HG02571 (cell line): ENCODE measurements at regions not wholly inside any gene's neighbourhood (a gene's known extent, or its start where the extent isn't known, plus 50 kb on each side); places are given as distances from the start of the nearest gene placed in this dataset.
A peak's percentile ranks its signal among the peaks of the same experiment; 100 is the strongest.
"Not testable (repeated sequence)": the region's sequence is repeated elsewhere in the genome, so short reads cannot be mapped to it uniquely, and the experiment has no call there.

Source experiments
- ATAC-seq: cut with Tn5 transposase; IDR thresholded peaks from one replicate; pipeline ENCODE4 v1.9.1; 2021; ENCODE audit warnings: mild to moderate bottlenecking, moderate library complexity; ENCODE audit not compliant: unreplicated experiment

- ATAC-seq: no peak
Observed at GRCh38 chr2:184394642-184395041, 203.7 kb upstream of the ZNF804A start.

DNA sequence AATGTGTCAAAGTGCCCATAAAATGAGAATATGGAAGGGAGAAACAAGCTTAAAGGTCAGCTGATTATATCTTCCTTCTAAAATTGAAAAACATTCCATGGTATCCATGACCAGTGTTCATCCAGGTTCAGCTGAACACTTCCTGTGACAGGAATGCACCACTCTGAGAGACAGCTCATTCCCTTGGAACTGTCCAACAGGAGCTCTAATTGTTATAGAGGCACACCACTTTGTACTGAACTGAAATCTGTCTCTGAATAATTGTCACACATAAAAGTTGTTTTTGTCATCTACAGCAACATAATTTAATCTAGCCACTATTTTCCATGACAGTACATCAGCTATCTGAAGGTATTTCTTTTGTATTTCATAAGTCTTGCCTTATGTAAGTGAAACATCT lies 195.9 kb upstream of the ZNF804A start:
- no peak for ATAC-seq

DNA sequence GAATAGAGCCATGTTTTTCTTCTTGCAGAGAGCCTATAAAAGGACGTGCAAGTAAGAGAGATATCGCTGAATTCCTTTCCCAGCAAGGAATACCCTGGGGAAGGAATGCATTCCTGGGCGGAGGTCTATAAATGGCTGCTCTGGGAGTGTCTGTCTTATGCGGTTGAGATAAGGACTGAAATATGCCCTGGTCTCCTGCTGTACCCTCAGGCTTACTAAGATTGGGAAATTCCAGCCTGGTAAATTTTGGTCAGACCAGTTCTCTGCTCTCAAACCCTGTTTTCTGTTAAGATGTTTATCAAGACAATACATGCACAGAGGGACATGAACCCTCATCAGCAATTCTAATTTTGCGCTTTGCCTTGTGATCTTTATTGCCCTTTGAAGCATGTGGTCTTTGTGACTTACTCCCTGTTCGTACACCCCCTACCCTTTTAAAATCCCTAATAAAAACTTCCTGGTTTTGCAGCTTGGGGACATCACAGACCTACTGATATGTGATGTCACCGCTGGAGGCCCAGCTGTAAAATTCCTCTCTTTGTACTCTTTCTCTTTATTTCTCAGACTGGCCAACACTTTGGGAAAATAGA lies 191.2 kb upstream of the ZNF804A start:
- not testable (repeated sequence) for ATAC-seq

- no peak for ATAC-seq
Observed at GRCh38 chr2:184410160-184410559, 188.2 kb upstream of the ZNF804A start.

DNA sequence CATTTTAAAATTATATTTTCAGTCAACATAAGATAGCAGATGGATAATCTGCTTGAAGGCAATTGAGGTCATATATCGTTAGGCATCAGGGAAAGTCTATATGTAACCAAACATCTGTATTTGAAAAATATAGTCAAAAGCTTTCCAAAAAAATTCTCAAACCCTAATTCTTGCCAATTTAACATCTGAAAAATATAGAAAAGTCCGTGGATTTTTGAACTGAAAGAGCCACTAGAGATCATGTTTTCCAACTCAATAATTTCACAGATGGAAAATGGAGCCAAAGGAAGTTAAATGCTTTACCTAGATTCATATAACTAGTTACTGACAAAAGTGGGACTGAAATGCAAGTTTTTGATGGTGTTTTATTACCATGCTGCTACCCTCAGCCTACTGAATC lies 185.1 kb upstream of the ZNF804A start:
- ATAC-seq: no peak

- no peak for ATAC-seq
Observed at GRCh38 chr2:184413671-184414229, 184.6 kb upstream of the ZNF804A start.

- no peak for ATAC-seq
Observed at GRCh38 chr2:184416146-184416913, 182.0 kb upstream of the ZNF804A start.

- ATAC-seq: no peak
Observed at GRCh38 chr2:184419744-184420143, 178.6 kb upstream of the ZNF804A start.

GRCh38 chr2:184421456-184421855 lies 176.9 kb upstream of the ZNF804A start:
- ATAC-seq: not testable (repeated sequence)

DNA sequence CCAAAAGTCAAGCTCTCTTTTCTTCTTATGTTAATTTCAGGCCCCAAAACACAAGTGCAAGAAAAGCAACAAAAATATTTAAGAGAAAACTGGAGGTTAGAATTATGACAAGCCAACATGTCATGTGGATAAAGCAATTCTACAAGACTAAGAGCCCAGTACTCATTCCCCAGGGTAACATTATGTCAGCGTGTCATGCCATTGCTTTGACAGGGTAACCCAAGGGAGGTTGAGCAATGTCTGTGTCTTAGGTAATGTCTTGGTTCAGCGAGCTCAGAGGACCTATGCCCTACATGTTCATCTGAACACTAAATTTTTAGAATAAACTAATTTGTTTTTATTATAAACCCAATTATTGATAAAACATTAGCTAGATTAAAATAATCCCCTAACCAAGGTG lies 173.2 kb upstream of the ZNF804A start:
- ATAC-seq: no peak

- ATAC-seq: peak; percentile 100
Observed at GRCh38 chr2:184444217-184444616, 154.1 kb upstream of the ZNF804A start.

DNA sequence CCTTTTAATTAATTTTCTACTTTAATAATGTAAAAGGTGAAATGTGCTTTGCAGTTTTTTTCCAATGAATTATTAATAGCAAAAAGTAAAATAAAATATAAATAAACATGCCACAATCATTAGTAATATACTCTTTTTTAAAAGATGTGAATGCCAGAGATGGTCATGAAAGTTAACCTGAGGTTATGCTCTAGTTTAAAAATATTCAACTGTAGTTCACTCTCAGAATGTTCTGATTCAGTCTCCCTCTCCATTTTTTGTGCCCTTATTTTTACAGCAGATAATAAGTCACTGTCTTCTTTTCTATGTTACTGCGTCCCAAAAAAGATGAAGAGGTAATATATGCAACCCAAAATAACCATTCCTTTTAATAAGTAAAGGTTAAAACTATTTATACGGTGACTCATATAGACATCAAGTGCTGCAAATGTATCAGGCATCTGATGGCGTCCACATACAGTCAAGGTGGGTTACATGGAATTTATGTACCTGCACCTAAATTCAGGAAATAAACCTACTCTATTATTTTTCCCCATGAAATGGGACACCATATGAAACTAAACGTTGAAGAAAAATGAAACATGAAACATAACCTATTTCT lies 153.6 kb upstream of the ZNF804A start:
- peak; percentile 39 for ATAC-seq

- ATAC-seq: no peak
Observed at GRCh38 chr2:184449760-184450159, 148.6 kb upstream of the ZNF804A start.

DNA sequence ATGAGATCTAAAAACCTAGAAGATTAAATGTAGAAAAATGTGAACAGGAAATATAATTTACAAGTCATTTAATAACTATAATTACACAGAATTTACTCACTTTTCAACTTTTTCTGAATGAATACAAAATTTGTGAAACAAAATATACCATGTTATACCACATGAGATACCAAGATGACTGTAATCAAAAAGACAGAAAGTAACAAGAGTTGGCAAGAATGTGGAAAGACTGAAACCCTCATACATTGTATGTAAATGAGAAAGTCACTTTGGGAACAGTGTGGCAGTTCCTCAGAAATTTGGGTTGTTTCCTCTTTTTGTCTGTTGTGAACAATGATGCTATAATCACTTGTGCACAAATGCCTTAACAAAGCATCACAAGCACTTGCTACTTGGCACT lies 145.4 kb upstream of the ZNF804A start:
- ATAC-seq: peak; percentile 36

GRCh38 chr2:184455624-184456023 lies 142.7 kb upstream of the ZNF804A start:
- ATAC-seq: no peak

DNA sequence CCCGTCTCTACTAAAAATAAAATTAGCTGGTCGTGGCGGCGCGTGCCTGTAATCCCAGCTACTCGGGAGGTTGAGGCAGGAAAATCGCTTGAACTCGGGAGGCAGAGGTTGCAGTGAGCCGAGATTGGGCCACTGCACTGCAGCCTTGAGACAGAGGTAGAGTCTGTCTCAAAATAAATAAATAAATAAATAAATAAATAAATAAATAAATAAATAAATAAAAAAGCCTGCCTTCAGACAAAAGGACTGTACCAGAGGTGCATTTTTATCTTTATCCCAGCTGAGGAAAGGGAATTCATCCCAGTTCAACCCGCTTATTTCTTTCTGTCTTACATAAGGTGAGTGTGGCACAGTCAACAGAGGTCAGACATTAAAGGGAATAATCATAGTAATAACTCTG lies 141.6 kb upstream of the ZNF804A start:
- not testable (repeated sequence) for ATAC-seq

DNA sequence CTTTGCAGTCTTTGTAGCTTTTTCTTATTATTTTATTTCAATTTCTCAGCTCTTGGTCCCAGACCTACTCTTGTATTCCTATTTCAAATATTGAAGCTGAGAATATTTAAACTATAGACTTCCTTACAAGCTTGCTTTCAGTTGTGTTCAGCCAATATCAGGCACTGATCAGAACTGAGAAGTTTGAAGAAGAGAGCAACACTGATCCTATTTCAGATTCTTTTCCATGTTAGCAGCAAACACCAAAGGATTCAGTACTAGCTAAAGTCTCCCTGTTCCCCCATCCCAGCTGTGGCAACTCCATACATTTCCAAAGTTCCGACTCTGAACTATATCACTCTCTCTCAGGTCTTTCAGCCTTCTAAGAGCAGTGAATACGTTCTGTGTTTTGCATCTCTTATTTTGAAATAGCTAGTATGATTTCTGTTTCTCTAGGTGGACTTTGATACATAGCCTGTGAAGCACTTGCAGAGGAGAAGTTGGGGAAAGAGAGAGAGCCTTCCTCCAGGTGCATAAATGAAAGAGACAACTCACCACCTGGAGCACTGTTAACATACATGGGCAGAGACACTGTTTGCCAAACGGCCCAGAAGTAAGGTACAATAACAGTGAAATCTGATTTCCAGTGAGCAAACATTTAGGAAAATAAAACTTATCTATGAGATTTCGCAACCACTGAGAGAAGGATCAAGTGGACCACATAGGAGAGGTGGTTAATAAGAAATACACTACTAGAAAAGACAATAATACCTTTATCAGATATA lies 135.0 kb upstream of the ZNF804A start:
- ATAC-seq: no peak

GRCh38 chr2:184463866-184464248 lies 134.5 kb upstream of the ZNF804A start:
- no peak for ATAC-seq

- ATAC-seq: no peak
Observed at GRCh38 chr2:184468826-184469225, 129.5 kb upstream of the ZNF804A start.

GRCh38 chr2:184472481-184472880 lies 125.8 kb upstream of the ZNF804A start:
- ATAC-seq: no peak

DNA sequence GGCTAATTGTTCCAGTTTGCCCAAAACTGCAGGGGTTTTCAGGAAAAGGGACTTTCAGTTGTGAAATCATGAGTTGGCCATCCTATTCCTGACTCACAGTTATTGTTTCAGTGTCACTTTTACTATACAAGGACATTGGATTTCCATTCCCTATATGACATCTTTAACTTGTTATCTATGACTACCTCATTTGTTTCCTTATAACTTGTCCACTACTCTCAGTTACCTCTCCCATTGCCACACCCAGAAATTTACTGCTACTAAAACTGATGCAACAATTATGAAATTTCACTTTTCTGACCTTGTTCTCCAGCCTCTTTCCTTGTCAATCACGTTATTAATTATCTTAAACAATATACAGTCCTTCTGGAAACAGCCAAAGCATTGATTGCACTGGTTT lies 116.5 kb upstream of the ZNF804A start:
- ATAC-seq: no peak
